Peyer's patch (tissue), 4 donors: ENCODE measurements at regions not wholly inside any gene's neighbourhood (a gene's known extent, or its start where the extent isn't known, plus 50 kb on each side); places are given as distances from the start of the nearest gene placed in this dataset.

Source experiments
- POLR2A ChIP-seq, 2 donors: fragments of 450-650 bp; IDR thresholded peaks; one replicate each; pipeline ENCODE4 v1.5.1; 2017; ENCODE audit warnings: antibody characterized with exemption in 2 of 2, mild to moderate bottlenecking in 2 of 2, moderate library complexity in 2 of 2
- TF ChIP-seq, protein P1 (sequence below), 6 experiments: fragments of 450-650 bp in 4 of 6; fragments of 200-600 bp in 2 of 6; sonication (generic) in 1 of 6; IDR thresholded peaks; one replicate each; pipeline ENCODE4 v1.5.1; 2017 to 2019; ENCODE audit warnings: antibody characterized with exemption in 6 of 6, mild to moderate bottlenecking in 3 of 6, moderate library complexity in 1 of 6

GRCh38 chr15:95196176-95196915, 965.0 kb downstream of the MCTP2 start:
- TF ChIP-seq, protein P1, sequence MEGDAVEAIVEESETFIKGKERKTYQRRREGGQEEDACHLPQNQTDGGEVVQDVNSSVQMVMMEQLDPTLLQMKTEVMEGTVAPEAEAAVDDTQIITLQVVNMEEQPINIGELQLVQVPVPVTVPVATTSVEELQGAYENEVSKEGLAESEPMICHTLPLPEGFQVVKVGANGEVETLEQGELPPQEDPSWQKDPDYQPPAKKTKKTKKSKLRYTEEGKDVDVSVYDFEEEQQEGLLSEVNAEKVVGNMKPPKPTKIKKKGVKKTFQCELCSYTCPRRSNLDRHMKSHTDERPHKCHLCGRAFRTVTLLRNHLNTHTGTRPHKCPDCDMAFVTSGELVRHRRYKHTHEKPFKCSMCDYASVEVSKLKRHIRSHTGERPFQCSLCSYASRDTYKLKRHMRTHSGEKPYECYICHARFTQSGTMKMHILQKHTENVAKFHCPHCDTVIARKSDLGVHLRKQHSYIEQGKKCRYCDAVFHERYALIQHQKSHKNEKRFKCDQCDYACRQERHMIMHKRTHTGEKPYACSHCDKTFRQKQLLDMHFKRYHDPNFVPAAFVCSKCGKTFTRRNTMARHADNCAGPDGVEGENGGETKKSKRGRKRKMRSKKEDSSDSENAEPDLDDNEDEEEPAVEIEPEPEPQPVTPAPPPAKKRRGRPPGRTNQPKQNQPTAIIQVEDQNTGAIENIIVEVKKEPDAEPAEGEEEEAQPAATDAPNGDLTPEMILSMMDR (IDR thresholded peaks at IDR 0.05): no peak
- no peak for TF ChIP-seq POLR2A (IDR thresholded peaks at IDR 0.05)
